Left renal pelvis (tissue), 4 donors: ENCODE measurements at regions not wholly inside any gene's neighbourhood (a gene's known extent, or its start where the extent isn't known, plus 50 kb on each side); places are given as distances from the start of the nearest gene placed in this dataset.
"Not testable (repeated sequence)": the region's sequence is repeated elsewhere in the genome, so short reads cannot be mapped to it uniquely, and the experiment has no call there.

Experiments used
- DNase-seq, 4 donors: peaks; one replicate each; pipeline ENCODE4 v3.0.0-alpha.2; 2013; ENCODE audit warnings: low read depth in 4 of 4, low spot score in 3 of 4

DNA sequence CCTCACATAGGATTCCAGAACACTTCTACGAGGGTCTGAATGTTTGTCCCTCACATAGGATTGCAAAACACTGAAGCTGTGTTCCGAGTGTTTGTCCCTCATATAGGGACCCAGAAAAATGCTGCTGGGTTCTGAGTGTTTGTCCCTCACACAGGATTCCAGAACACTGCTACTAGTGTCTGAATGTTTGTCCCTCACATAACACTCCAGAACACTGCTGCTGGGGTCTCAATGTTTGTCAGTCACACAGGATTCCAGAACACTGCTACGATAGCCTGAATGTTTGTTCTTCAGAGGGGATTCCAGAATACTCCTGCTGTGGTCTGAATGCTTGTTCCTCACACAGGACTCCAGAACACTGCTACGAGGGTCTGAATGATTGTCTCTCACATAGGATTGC is 218.7 kb downstream of the FOXD4L6 start:
- DNase-seq = no peak

DNA sequence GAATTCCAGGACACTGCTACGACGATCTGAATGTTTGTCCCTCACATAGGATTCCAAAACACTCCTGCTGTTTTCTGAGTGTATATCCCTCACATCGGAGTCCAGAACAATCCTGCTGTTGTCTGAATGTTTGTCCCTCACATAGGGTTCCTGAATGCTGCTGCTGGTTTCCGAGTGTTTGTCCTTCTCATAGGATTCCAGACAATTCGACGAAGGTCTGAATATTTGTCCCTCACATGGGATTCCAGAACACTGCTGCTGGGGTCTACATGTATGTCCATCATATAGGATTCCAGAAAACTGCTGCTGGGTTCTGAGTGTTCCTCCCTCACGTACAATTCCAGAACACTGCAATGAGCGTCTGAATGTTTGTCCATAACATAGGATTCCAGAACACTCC is 219.4 kb downstream of the FOXD4L6 start:
- not testable (repeated sequence) for DNase-seq

DNA sequence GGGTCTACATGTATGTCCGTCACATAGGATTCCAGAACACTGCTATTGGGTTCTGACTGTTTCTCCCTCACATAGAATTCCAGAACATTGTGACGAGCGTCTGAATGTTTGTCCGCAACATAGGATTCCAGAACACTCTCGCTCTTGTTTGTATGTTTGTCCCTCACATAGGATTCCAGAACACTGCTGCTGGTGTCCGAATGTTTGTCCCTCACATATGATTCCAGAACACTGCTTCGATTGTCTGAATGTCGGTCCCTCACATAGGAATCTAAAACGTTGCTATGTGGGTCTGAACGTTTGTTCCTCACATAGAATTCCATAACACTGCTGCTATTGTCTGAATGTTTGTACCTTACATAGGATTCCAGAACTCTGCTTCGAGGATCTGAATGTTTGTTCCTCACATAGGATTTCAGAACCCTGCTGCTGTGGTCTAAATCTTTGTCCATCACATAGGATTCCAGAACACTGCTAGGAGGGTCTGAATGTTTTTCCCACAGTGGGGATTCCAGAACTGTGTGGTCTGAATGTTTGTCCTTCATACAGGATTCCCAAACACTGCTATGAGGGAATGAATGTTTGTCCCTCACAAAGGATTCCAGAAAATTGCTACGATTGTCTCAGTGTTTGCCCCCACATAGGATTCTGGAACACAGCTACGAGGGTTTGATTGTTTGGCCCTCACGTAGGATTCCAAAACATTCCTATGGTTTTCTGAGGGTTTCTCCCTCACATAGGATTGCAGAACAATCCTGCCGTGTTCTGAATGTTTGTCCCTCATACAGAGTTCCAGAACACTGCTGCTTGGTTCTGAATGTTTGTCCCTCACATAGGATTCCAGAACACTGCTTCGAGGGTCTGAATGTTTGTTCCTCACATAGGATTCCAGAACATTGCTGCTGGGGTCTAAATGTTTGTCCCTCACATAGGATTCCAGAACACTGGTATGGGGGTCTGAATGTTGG is 220.5 kb downstream of the FOXD4L6 start:
- DNase-seq = no peak

DNA sequence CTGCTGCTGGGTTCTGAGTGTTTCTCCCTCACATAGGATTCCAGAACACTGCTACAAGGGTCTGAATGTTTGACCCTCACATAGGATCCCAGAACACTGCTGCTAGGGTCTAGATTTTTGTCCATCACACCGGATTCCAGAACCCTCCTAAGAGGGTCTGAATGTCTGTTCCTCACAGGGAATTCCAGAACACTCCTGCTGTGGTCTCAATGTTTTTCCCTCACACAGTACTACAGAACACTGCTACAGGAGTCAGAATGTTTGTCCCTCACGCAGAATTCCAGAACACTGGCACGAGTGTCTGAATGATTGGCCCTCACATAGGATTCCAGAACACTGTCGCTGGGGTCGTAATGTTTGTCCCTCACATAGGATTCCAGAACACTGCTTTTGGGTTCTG is 221.6 kb downstream of the FOXD4L6 start:
- DNase-seq = not testable (repeated sequence)

DNA sequence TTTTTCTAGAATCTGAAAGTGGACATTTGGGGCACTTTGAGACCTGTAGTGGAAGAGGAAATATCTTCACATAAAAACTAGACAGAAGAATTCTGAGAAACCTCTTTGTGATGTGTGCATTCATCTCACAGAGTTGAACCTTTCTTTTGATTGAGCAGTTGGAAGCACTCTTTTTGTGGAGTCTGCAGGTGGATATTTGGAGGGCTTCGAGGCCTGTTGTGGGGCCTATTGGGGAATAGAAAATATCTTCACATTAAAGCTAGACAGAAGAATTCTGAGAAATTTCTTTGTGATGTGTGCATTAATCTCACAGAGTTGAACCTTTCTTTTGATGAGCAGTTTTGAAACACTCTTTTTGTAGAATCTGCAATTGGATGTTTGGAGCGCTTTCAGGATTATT is 236.2 kb downstream of the FOXD4L6 start:
- DNase-seq = not testable (repeated sequence)

DNA sequence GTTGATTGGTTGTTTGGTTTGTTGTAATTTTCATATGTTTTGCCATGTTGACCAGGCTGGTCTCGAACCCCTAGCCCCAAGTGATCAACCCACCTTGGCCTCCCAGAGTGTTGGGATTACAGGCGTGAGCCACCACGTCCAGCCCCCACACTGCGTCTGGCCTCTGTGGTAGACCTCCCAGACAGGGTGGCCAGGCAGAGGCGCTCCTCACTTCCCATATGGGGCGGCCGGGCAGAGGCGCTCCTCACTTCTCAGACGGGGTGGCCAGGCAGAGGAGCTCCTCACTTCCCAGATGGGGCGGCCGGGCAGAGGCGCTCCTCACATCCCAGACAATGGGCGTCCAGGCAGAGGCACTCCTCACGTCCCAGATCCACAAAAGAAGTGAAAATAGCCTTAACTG is 242.6 kb downstream of the FOXD4L6 start:
- DNase-seq = not testable (repeated sequence)

DNA sequence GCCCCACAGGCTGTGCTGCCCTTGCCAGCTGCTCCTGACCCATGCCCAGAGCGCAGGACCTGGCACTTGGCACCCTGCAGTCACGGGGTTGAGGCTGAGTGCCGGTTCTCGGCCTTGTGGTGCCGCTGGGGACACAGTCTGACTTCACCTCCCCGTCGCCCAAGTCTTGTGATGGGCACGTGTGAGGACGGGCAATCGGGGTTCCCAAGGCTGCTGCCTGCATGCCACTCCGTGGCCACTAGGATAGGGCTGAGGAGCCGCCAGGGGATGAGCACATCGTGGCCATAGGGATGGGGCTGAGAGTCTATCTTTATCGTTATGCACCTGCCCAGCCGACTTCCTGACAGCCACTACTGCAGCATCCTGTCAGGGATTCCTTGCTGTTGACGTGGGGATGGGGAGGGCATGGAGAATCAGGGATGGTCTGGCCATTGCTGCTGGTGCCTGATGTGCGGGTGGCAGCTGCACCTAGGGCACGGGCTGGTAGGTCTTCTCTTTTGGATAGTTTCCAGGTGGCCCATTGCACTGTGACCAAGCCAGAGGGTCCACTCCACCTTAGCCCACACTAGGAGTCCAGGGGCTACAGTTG is 243.5 kb downstream of the FOXD4L6 start:
- not testable (repeated sequence) for DNase-seq

DNA sequence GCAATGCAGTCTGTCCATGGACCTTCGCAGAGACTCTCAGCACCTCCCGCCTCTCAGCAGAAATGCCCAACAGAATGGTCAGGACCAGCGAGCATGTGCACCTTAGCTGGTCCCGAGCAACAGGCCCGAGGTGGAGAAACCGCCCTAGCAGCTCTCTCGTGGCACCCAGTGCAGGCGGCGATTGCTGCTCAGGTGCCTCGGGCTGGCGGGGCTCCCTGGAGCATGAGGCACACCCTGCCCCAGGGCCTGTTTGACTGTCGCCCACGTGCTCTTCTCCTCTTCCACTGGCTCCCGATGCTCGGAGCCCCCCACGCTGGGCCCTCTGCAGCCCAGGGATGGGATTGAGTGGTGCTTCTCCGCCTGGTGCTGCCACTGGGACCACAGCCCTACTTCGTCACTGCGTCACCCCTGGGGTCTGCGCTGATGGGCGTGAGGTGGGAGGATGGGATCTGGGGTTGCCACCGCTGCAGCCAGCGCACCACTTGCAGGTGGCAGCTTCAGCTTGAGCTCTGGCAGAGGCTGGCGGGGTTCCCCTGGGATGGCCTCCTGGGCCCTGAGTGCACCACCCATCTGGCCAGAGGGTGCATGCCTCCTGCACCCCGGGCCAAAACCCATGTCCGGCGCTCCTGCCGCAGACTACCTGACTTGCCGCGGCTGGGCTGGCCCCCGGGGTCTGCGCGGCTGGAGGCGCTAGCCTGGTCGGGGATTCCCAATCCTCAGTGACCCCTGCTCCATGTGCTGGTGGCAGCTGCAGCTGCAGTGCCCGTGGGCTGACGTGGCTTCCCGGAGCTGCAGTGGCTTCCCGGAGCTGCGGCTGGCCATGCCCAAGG is 244.2 kb downstream of the FOXD4L6 start:
- DNase-seq = no peak

DNA sequence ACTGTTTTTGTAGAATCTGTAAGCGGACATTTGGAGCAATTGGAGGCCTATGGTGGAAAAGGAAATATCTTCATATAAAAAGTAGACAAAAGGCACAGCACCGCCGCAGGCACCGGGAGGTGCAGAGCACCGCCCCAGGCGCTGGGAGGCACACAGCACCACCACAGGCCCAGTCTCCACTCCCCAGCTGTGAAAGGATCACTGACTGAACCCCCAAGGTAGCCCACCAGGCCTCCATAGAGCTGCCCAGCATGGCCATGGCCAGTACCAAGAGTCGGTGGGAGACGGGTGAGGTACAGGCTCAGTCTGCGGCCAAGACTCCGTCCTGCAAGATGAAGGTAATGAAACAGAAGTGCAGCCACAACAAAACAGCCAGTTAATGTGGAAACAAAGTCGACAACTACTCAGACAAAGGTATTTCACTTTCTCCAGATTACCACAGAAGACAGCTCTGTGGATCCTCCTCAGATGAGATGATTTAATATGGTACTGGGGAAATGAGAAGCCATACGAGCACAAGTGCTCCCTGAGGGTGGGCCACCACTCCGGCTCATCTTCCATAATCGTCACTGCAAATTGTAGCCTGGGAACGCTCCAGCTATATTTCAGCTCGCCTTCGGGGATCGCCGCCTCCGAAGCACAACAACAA is 244.9 kb downstream of the FOXD4L6 start:
- DNase-seq = not testable (repeated sequence)

DNA sequence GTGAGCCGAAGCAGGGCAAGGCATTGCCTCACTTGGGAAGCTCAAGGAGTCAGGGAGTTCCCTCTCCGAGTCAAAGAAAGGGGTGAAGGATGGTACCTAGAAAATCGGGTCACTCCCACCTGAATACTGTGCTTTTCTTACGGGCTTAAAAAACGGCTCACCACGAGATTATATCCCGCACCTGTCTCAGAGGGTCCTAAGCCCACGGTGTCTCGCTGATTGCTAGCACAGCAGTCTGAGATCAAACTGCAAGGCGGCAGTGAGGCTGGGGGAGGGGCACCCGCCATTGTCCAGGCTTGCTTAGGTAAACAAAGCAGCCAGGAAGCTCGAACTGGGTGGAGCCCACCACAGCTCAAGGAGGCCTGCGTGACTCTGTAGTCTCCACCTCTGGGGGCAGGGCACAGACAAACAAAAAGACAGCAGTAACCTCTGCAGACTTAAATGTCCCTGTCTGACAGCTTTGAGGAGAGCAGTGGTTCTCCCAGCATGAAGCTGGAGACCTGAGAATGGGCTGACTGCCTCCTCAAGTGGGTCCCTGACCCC is 254.7 kb downstream of the FOXD4L6 start:
- not testable (repeated sequence) for DNase-seq

DNA sequence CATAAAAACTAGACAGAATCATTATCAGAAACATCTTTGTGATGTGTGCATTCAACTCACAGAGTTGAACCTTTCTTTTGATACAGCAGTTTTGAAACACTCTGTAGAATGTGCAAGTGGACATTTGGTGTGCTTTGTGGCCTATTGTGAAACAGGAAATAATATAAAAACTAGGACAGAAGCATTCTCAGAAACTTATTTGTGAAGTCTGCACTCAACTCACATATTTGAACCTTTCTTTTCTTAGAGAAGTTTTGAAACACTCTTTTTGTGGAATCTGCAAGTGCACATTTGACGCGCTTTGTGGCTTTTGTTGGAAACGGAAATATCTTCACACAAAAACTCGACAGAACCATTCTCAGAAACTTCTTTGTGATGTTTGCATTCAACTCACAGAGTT is 260.0 kb downstream of the FOXD4L6 start:
- DNase-seq = not testable (repeated sequence)
